ENCODE measurements at regions not wholly inside any gene's neighbourhood (a gene's known extent, or its start where the extent isn't known, plus 50 kb on each side); places are given as distances from the start of the nearest gene placed in this dataset.

DNA sequence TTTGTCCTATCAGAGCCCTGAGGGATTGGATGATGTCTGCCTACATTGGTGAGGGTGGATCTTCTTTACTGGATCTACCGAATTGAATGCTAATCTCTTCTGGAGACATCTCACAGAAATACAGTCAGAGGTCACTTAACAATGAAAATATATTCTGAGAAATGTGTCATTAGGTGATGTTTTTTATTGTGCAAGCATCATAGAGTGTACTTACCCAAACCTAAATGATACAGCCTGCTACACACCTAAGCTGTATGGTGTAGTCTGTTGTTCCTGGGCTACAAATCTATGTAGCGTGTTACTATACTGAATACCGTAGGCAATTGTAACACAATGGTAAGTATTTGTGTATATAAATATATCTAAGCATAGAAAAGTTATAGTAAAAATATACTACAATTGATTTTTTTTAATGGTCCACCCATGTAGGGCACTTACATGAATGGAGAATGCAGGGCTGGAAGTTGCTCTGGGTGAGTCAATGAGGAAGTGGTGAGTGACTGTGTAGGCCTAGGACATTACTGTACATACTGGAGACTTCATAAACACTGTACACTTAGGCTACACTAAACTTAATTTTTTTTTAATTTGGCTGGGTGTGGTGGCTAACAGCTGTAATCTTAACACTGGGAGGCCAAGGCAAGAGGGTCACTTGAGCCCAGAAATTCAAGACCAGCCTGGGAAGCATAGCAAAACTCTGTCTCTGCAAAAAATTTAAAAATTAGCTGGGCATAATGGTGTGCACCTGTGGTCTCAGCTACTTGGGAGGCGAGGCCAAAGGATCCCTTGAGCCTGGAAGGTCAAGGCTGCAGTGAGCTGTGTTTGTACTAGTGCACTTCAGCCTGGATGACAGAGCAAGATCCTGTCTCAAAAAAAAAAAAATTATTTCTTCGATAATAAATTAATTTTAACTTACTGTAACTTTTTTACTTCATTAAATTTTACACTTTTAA, 226.3 kb upstream of the UBE2E3 start:
- TF ChIP-seq SIN3A (IDR thresholded peaks at IDR 0.05; ENCODE audit: borderline replicate concordance, insufficient read depth, low read length): no peak
- TF ChIP-seq, protein P1, sequence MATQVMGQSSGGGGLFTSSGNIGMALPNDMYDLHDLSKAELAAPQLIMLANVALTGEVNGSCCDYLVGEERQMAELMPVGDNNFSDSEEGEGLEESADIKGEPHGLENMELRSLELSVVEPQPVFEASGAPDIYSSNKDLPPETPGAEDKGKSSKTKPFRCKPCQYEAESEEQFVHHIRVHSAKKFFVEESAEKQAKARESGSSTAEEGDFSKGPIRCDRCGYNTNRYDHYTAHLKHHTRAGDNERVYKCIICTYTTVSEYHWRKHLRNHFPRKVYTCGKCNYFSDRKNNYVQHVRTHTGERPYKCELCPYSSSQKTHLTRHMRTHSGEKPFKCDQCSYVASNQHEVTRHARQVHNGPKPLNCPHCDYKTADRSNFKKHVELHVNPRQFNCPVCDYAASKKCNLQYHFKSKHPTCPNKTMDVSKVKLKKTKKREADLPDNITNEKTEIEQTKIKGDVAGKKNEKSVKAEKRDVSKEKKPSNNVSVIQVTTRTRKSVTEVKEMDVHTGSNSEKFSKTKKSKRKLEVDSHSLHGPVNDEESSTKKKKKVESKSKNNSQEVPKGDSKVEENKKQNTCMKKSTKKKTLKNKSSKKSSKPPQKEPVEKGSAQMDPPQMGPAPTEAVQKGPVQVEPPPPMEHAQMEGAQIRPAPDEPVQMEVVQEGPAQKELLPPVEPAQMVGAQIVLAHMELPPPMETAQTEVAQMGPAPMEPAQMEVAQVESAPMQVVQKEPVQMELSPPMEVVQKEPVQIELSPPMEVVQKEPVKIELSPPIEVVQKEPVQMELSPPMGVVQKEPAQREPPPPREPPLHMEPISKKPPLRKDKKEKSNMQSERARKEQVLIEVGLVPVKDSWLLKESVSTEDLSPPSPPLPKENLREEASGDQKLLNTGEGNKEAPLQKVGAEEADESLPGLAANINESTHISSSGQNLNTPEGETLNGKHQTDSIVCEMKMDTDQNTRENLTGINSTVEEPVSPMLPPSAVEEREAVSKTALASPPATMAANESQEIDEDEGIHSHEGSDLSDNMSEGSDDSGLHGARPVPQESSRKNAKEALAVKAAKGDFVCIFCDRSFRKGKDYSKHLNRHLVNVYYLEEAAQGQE (IDR thresholded peaks at IDR 0.05; ENCODE audit: insufficient read depth in 1 of 2, low read depth in 2 of 2, low read length in 2 of 2): no peak
- TF ChIP-seq FOXP2 (optimal IDR thresholded peaks at IDR 0.05; ENCODE audit: borderline replicate concordance, extremely low read depth, extremely low read length, insufficient read depth): no peak
- TF ChIP-seq POLR2AphosphoS5 (IDR thresholded peaks at IDR 0.05; ENCODE audit: low read depth, low read length): no peak
- no peak for TF ChIP-seq TAF1 (IDR thresholded peaks at IDR 0.05; ENCODE audit: borderline replicate concordance, insufficient read depth, low read length)

DNA sequence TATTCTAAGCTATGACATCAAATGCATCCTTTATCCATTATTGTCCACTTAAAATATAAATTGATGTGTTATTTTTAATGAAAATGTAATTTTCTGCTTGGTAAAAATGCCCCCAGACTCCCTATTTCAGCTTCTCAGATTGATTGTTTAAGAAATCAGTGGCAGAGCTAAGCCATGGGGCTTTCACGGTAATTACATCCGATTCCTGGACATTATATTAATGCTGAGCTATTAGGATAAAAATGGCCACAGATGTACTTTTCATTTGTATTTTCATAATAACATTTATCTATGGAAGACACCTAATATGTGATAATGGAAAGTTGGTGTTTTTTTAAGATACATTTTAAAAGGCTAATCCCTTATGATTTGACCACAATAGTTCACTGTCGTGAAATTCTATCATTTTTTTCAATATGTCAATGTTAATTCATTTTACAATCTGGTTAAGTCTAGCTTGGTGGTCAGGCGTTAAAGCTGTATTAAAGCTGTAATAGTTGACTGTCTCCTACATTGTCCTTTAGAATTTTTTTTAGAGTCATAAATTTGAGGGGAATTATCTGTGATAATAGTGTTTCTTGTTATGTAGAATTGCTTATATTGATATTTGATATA, 229.0 kb upstream of the UBE2E3 start:
- TF ChIP-seq FOXP2 (optimal IDR thresholded peaks at IDR 0.05; ENCODE audit: borderline replicate concordance, extremely low read depth, extremely low read length, insufficient read depth): no peak
- no peak for TF ChIP-seq SIN3A (IDR thresholded peaks at IDR 0.05; ENCODE audit: borderline replicate concordance, insufficient read depth, low read length)

DNA sequence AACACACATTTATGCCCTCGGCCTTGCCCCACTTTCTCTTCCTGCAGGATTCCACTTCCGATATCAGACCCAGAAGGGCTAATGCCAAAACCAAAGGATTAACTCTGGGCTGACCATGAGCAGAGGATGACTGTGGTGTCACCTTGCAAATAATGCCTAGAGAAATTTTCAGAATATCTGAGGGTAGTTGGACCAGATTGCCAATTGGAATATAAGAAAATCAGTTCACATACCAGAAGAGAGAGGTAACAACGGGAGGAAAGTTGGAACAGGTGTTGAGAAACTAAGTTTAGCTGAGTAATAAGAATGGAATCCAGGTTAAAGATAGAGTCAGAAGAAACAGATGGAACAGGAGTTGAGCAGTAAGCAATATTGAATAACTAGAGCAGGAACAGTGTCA, 232.7 kb upstream of the UBE2E3 start:
- no peak for TF ChIP-seq POLR2AphosphoS5 (IDR thresholded peaks at IDR 0.05; ENCODE audit: low read depth, low read length)
- no peak for TF ChIP-seq FOXP2 (optimal IDR thresholded peaks at IDR 0.05; ENCODE audit: borderline replicate concordance, extremely low read depth, extremely low read length, insufficient read depth)
- no peak for TF ChIP-seq SIN3A (IDR thresholded peaks at IDR 0.05; ENCODE audit: borderline replicate concordance, insufficient read depth, low read length)
- TF ChIP-seq, protein P1 (IDR thresholded peaks at IDR 0.05; ENCODE audit: insufficient read depth in 1 of 2, low read depth in 2 of 2, low read length in 2 of 2): no peak
- TF ChIP-seq TAF1 (IDR thresholded peaks at IDR 0.05; ENCODE audit: borderline replicate concordance, insufficient read depth, low read length): no peak

DNA sequence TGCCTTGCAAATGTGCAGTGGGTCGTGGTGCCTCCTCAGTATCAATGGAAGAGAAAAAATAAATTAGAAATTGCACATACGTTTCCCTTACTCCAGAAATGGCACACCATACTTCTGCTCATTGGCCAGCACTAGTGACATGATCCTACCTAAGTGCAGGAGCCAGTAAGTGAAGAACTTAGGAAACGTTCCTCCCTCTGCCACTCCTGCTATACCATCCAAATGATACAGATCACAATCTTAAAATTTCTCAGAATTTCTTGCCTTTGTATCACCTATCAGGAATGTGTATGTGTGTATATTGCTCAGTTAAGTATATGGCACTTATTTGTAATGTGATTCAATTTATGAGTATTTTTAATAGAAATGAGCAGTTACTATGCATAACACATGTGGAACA, 237.0 kb upstream of the UBE2E3 start:
- TF ChIP-seq SIN3A (IDR thresholded peaks at IDR 0.05; ENCODE audit: borderline replicate concordance, insufficient read depth, low read length) (no peak), TAF1 (IDR thresholded peaks at IDR 0.05; ENCODE audit: borderline replicate concordance, insufficient read depth, low read length) (no peak), FOXP2 (optimal IDR thresholded peaks at IDR 0.05; ENCODE audit: borderline replicate concordance, extremely low read depth, extremely low read length, insufficient read depth) (no peak), POLR2AphosphoS5 (IDR thresholded peaks at IDR 0.05; ENCODE audit: low read depth, low read length) (no peak)
- TF ChIP-seq, protein P1 (IDR thresholded peaks at IDR 0.05; ENCODE audit: insufficient read depth in 1 of 2, low read depth in 2 of 2, low read length in 2 of 2): no peak

DNA sequence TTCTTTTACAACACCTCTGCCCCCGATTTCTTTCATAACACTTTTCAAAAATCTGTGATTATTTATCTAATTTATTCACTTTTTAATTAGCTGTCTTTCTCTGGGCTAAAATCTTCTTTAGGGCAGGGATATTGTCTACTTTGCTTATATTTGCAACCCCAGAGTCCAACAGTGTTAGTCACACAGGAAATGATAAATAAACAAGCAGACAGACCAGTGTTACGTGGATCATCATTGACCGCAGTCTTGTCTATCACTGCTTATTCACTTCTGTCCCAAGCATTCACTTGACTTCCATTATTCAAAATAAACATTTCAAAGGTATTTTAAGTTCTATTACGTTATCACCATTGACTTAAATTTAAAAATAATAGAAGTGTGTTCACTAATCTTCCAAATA, 237.6 kb upstream of the UBE2E3 start:
- TF ChIP-seq FOXP2 (optimal IDR thresholded peaks at IDR 0.05; ENCODE audit: borderline replicate concordance, extremely low read depth, extremely low read length, insufficient read depth) (no peak), TAF1 (IDR thresholded peaks at IDR 0.05; ENCODE audit: borderline replicate concordance, insufficient read depth, low read length) (no peak), SIN3A (IDR thresholded peaks at IDR 0.05; ENCODE audit: borderline replicate concordance, insufficient read depth, low read length) (no peak), POLR2AphosphoS5 (IDR thresholded peaks at IDR 0.05; ENCODE audit: low read depth, low read length) (no peak)
- TF ChIP-seq, protein P1 (IDR thresholded peaks at IDR 0.05; ENCODE audit: insufficient read depth in 1 of 2, low read depth in 2 of 2, low read length in 2 of 2): no peak
